Endodermal cell (in vitro differentiated cells): ENCODE measurements at regions not wholly inside any gene's neighbourhood (a gene's known extent, or its start where the extent isn't known, plus 50 kb on each side); places are given as distances from the start of the nearest gene placed in this dataset.

Experiments
- DNase-seq: peaks from one replicate; pipeline ENCODE4 v3.0.0-alpha.2; 2017
- H3K27ac ChIP-seq: 2 replicates; pipeline ENCODE4 v1.5.1; 2013; ENCODE audit warnings: mild to moderate bottlenecking, low read depth, low read length, moderate library complexity
- H3K27me3 ChIP-seq: 2 replicates; pipeline ENCODE4 v1.6.1; 2013; ENCODE audit warnings: mild to moderate bottlenecking, low read length, moderate library complexity; ENCODE audit not compliant: insufficient read depth, control insufficient read depth, poor library complexity, severe bottlenecking
- H3K36me3 ChIP-seq: 2 replicates; pipeline ENCODE4 v1.7.0; 2013; ENCODE audit warnings: mild to moderate bottlenecking, low read length, moderate library complexity; ENCODE audit not compliant: control insufficient read depth, insufficient read depth
- H3K4me1 ChIP-seq: one replicate; pipeline ENCODE4 v1.7.0; 2013; ENCODE audit warnings: low read length; ENCODE audit not compliant: control insufficient read depth, insufficient read depth
- H3K4me3 ChIP-seq: 2 replicates; pipeline ENCODE4 v1.5.1; 2013; ENCODE audit warnings: mild to moderate bottlenecking, low read length, moderate library complexity
- H3K9ac ChIP-seq: 2 replicates; pipeline ENCODE4 v1.6.1; 2013; ENCODE audit warnings: mild to moderate bottlenecking, low read length, moderate library complexity; ENCODE audit not compliant: poor library complexity, severe bottlenecking; ENCODE audit errors: extremely low read depth
- H3K9me3 ChIP-seq: 2 replicates; pipeline ENCODE4 v1.6.1; 2013; ENCODE audit warnings: mild to moderate bottlenecking, low read length, moderate library complexity; ENCODE audit not compliant: control insufficient read depth
- H3K27ac Mint-ChIP-seq: 2 replicates; pipeline ENCODE4 v1.8.0; 2020; ENCODE audit warnings: mixed read lengths
- H3K27me3 Mint-ChIP-seq: 2 replicates; pipeline ENCODE4 v1.8.0; 2021; ENCODE audit warnings: mild to moderate bottlenecking, mixed read lengths; ENCODE audit not compliant: insufficient read depth
- H3K36me3 Mint-ChIP-seq: 2 replicates; pipeline ENCODE4 v1.8.0; 2020; ENCODE audit warnings: low read depth, mixed read lengths
- H3K4me1 Mint-ChIP-seq: 2 replicates; pipeline ENCODE4 v1.8.0; 2020; ENCODE audit warnings: mixed read lengths
- H3K4me3 Mint-ChIP-seq: 2 replicates; pipeline ENCODE4 v1.8.0; 2020; ENCODE audit warnings: mild to moderate bottlenecking, moderate library complexity, mixed read lengths
- H3K9me3 Mint-ChIP-seq: 2 replicates; pipeline ENCODE4 v1.8.0; 2020; ENCODE audit warnings: mild to moderate bottlenecking, mixed read lengths
- CTCF ChIP-seq: fragments of 200-600 bp; sonication (generic); conservative IDR thresholded peaks from 2 replicates; pipeline ENCODE4 v1.5.0; 2021; ENCODE audit warnings: antibody characterized with exemption, mild to moderate bottlenecking
- WGBS, 2 experiments: methylation state at CpG; one replicate each; pipeline versions ENCODE4 v1.1.5 to v1.1.7; 2013; ENCODE audit warnings: missing lambda C conversion rate in 2 of 2, mixed read lengths in 1 of 2; ENCODE audit not compliant: insufficient coverage in 1 of 2, insufficient read length in 1 of 2; 5-methylcytosine and 5-hydroxymethylcytosine counted together

DNA sequence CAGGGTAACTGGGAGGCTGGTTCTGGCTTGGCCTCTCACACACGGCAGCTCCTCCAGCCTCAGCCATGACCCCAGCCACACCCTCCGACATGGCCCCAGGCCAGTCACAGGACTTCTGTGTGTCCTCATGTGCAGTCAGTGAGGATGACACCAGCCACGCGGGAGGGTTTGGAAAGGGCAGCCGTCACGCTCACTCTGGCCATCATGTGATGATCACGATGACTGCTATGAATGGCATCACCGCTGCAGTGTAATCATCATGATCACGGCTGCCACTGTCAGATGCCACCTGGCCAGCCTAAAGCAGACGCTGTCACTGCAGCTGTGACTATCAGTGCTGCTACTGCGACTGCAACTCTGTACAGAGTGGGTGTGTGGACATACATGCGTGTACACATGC lies 640.9 kb downstream of the BRD1 start:
- no peak overlapping the region for H3K27ac Mint-ChIP-seq
- Histone ChIP-seq H3K27me3 (no peaks in the 10 kb centered on the region), H3K4me1 (peaks cover 9% of the 10 kb centered on the region), H3K9me3 (no peaks in the 10 kb centered on the region), H3K9ac (no peak overlapping the region), H3K27ac (no peak overlapping the region), H3K36me3 (no peaks in the 10 kb centered on the region), H3K4me3 (no peak overlapping the region)
- no peak overlapping the region for H3K4me3 Mint-ChIP-seq
- H3K9me3 Mint-ChIP-seq = peaks cover 12% of the 10 kb centered on the region
- no peak for DNase-seq
- no peak for TF ChIP-seq CTCF
- no peaks in the 10 kb centered on the region for H3K36me3 Mint-ChIP-seq
- H3K27me3 Mint-ChIP-seq = peaks cover 4% of the 10 kb centered on the region
- H3K4me1 Mint-ChIP-seq = peaks cover 18% of the 10 kb centered on the region
- 90 to 91% methylated on average over 11 to 12 of the region's 12 CpGs for WGBS, 2 experiments

GRCh38 chr22:49186293-49186692 lies 641.4 kb downstream of the BRD1 start:
- Histone ChIP-seq H3K9ac (no peak overlapping the region), H3K4me3 (no peak overlapping the region), H3K27ac (no peak overlapping the region), H3K4me1 (peaks cover 9% of the 10 kb centered on the region), H3K27me3 (no peaks in the 10 kb centered on the region), H3K36me3 (no peaks in the 10 kb centered on the region), H3K9me3 (no peaks in the 10 kb centered on the region)
- Mint-ChIP-seq H3K4me3 (no peak overlapping the region), H3K4me1 (peaks cover 18% of the 10 kb centered on the region), H3K36me3 (no peaks in the 10 kb centered on the region), H3K27me3 (peaks cover 4% of the 10 kb centered on the region), H3K9me3 (peaks cover 12% of the 10 kb centered on the region), H3K27ac (no peak overlapping the region)
- no peak for DNase-seq
- TF ChIP-seq CTCF = no peak
- WGBS, 2 experiments = 94% methylated on average over 1 of the region's 1 CpG; no CpG with 5 or more reads in 1 of the 2 experiments

DNA sequence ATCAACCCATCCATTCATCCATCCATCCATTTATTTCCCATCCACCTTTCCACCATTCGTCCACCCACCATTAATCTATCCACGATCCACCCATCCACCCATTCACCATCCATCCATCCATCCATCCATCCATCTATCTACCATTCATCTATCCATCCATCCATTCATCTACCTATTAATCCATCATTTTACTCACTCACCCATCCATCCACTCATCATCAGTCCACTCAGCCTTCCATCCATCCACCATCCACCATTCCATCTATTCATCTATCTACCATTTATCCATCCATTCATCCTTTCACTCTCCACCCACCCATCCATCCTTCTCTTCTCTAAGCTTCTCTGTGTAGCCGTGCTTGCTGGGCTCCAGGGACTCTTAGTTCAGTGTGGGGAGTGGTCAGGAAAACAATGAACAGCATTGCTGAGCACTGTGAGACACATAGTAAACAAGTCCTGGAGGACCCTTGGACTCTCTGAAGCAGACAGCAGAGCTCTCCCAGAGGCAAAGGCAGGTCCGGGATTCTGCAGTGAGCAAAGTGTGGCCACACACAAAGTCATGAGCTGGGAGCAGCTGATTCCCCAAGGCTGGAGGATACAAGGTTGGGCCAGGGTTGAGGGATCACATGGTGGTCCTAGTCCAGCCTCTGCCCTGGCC lies 642.2 kb downstream of the BRD1 start:
- Mint-ChIP-seq H3K4me3 (no peak overlapping the region), H3K9me3 (peaks cover 12% of the 10 kb centered on the region), H3K27me3 (peaks cover 4% of the 10 kb centered on the region), H3K36me3 (no peaks in the 10 kb centered on the region), H3K4me1 (peaks cover 18% of the 10 kb centered on the region), H3K27ac (no peak overlapping the region)
- H3K9ac ChIP-seq = no peak overlapping the region
- H3K27me3 ChIP-seq = no peaks in the 10 kb centered on the region
- H3K4me3 ChIP-seq = no peak overlapping the region
- H3K9me3 ChIP-seq = no peaks in the 10 kb centered on the region
- no peak for DNase-seq
- 92 to 100% methylated on average over 3 to 4 of the region's 4 CpGs for WGBS, 2 experiments
- TF ChIP-seq CTCF = no peak
- H3K27ac ChIP-seq = no peak overlapping the region
- H3K4me1 ChIP-seq = peaks cover 9% of the 10 kb centered on the region
- no peaks in the 10 kb centered on the region for H3K36me3 ChIP-seq
